Activated CD8-positive, alpha-beta memory T cell treated with anti-CD3 and anti-CD28 coated beads for 24 hours (primary cell): ENCODE measurements at regions not wholly inside any gene's neighbourhood (a gene's known extent, or its start where the extent isn't known, plus 50 kb on each side); places are given as distances from the start of the nearest gene placed in this dataset.

Source experiments
- DNase-seq: peaks from one replicate; pipeline ENCODE4 v3.0.0-alpha.2; 2020

- DNase-seq, result no peak
Observed at GRCh38 chr6:154561750-154562149, 51.3 kb upstream of the CNKSR3 start.

GRCh38 chr6:154565331-154565730 is 54.8 kb upstream of the CNKSR3 start:
- DNase-seq, result no peak

GRCh38 chr6:154566866-154567265 is 56.4 kb upstream of the CNKSR3 start:
- DNase-seq, result no peak

GRCh38 chr6:154567695-154568220 is 57.3 kb upstream of the CNKSR3 start:
- DNase-seq, result no peak

GRCh38 chr6:154569156-154569862 is 58.8 kb upstream of the CNKSR3 start:
- no peak for DNase-seq

- DNase-seq, result no peak
Observed at GRCh38 chr6:154570505-154570904, 60.0 kb upstream of the CNKSR3 start.

- no peak for DNase-seq
Observed at GRCh38 chr6:154572556-154572955, 62.1 kb upstream of the CNKSR3 start.

- no peak for DNase-seq
Observed at GRCh38 chr6:154578004-154578559, 67.6 kb upstream of the CNKSR3 start.

- no peak for DNase-seq
Observed at GRCh38 chr6:154579046-154579445, 68.6 kb upstream of the CNKSR3 start.

- DNase-seq, result no peak
Observed at GRCh38 chr6:154579485-154579884, 69.0 kb upstream of the CNKSR3 start.

GRCh38 chr6:154580397-154581135 is 70.1 kb upstream of the CNKSR3 start:
- no peak for DNase-seq

GRCh38 chr6:154582696-154583095 is 72.2 kb upstream of the CNKSR3 start:
- no peak for DNase-seq

- DNase-seq, result no peak
Observed at GRCh38 chr6:154583546-154584188, 73.2 kb upstream of the CNKSR3 start.

- no peak for DNase-seq
Observed at GRCh38 chr6:154590756-154591155, 80.3 kb upstream of the CNKSR3 start.

- no peak for DNase-seq
Observed at GRCh38 chr6:154591234-154591633, 80.7 kb upstream of the CNKSR3 start.

GRCh38 chr6:154592199-154592860 is 81.8 kb upstream of the CNKSR3 start:
- DNase-seq, result no peak

GRCh38 chr6:154593122-154593521 is 82.6 kb upstream of the CNKSR3 start:
- DNase-seq, result no peak

GRCh38 chr6:154594496-154595198 is 84.2 kb upstream of the CNKSR3 start:
- no peak for DNase-seq

- DNase-seq, result no peak
Observed at GRCh38 chr6:154595538-154595937, 85.1 kb upstream of the CNKSR3 start.

GRCh38 chr6:154596009-154596408 is 85.5 kb upstream of the CNKSR3 start:
- DNase-seq, result no peak

- DNase-seq, result no peak
Observed at GRCh38 chr6:154596701-154597100, 86.2 kb upstream of the CNKSR3 start.

GRCh38 chr6:154598399-154598798 is 87.9 kb upstream of the CNKSR3 start:
- no peak for DNase-seq
